HG02610 (cell line): ENCODE measurements at regions not wholly inside any gene's neighbourhood (a gene's known extent, or its start where the extent isn't known, plus 50 kb on each side); places are given as distances from the start of the nearest gene placed in this dataset.
"Not testable (repeated sequence)": the region's sequence is repeated elsewhere in the genome, so short reads cannot be mapped to it uniquely, and the experiment has no call there.

Experiments used
- ATAC-seq: cut with Tn5 transposase; IDR thresholded peaks from one replicate; pipeline ENCODE4 v1.9.1; 2021; ENCODE audit warnings: mild to moderate bottlenecking, moderate library complexity; ENCODE audit not compliant: unreplicated experiment

DNA sequence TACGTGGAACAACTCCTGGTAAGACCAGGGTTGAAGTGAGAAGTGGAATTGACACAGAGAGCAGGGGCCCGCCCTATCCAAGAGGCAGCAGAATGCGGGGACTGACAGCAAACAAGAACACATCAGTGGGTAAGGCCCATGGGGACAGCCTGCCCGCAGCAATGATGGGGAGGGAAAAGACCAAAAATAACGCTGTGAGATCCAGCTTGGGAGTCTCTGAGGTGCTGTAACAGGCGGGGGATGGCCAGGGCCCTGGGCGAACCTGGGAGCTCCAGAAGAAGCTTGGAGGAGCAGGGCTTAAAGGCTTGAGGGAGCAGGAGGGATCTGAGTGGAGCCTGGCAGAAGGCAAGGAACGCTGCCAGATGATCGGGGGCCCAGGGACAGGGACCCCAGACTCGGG is 173.4 kb downstream of the TMEM200C start:
- no peak for ATAC-seq

DNA sequence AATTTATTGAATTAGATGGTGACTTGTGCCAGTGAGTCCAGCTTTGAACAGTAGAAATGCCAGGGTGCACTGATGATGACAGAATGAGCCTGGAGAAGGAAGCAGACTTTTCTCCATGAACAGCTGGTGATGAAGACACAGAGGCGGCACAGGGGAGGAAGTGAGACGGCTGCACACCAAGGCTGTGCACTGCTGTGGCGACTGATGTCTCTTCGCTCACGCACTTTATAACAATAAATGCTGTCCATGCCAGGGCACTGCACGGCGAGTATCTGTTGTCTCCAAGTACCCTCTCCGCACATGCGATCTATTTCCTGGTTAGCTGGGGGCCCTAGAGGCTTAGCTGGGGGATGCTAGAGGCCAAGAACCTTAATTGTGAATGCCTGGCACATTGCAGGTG is 175.2 kb downstream of the TMEM200C start:
- no peak for ATAC-seq

DNA sequence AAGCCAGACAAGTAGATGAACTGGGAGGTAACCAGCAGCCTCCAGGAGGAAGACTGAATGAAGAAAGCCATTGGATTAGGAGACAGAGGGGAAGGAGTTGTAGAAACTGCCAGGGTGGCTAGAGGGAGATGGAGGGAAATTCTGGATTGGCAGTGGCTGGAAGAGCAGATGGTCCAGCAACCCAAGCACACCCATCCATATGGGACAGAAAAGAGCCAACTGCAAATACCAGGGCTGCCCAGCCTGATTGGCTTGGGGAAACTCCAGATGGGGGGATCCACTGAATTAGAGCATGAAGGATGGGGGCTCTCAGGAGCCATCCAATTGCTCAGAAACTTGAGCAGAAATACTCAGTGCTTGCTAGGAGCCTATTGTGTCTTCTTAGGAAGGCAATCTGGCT is 173.5 kb upstream of the EPB41L3 start:
- ATAC-seq = no peak

DNA sequence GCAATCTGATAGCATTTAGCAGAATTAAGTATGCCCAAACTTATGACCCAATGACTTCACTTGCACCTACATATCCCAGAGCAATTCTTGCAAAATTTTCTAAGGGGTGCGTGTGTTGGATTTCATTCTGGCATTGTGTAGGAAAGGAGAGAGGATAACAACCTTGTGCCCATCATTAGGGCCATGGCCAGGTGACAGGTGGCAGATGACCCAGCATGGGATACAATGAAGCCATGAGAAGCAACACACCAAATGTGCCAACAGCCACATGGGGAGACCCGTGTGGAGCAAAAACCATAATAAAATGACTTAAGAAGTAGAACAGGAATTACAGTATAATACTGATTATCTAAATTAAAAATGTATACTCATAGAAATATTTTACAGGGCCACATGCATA is 166.9 kb upstream of the EPB41L3 start:
- ATAC-seq = no peak

DNA sequence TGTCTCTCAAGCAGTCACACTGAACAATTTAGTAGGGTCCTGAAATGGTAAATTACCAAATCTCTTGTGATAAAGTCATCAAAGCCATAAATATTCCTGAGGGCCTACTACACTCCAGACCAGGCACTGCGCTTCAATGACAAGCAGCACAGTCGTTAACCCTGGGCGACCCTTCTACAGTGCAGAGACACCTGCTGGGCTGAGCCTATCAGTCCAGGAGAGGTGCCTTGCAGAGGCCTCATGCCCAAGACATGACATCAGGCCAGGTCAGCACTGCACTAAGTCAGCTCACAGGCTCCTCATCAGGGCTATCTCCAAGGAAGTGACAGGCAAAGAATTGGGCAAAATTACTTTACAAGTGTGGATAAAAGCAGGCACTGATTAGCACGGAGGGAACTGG is 166.4 kb upstream of the EPB41L3 start:
- no peak for ATAC-seq

- ATAC-seq = no peak
Observed at GRCh38 chr18:5709476-5710095, 165.8 kb upstream of the EPB41L3 start.

DNA sequence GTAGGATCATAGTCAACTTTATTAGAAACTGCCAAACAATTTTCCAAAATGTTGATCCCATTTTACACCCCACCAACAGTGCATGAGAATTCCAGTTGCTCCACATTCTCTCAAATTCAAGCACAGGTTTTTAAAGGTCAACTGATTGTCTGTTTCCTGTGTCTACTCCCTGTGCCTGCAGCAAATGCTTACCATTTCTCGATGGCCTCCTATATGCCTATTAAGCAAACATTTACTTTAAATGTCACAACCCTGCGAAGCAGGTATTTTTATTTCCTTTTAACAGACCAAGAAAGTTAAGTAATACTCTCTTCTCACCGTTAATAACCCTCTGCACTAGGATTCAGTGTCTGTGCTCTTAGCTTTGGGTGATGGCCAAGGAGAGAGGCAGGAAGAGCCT is 163.8 kb upstream of the EPB41L3 start:
- no peak for ATAC-seq

GRCh38 chr18:5705393-5705792 is 161.6 kb upstream of the EPB41L3 start:
- ATAC-seq = no peak

DNA sequence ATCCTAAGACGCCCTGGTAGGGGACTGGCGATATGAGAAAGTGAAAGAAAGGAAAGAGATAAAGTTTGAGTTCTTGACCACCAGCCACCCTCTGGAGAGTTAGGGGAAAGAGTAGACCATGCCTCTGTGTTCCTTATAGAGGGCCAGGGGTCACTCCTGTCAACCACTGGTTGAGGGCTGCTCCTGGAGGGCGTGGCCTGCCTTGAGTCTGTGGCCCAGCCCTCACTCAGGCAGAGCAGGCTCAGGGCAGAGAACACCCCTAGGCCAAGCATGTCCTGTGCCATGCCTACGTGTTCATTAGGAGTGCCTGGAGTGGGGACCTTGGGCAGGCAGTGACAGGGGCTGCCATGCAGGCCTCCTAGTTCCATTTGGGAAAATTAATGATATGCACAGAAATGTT is 161.1 kb upstream of the EPB41L3 start:
- ATAC-seq = no peak

DNA sequence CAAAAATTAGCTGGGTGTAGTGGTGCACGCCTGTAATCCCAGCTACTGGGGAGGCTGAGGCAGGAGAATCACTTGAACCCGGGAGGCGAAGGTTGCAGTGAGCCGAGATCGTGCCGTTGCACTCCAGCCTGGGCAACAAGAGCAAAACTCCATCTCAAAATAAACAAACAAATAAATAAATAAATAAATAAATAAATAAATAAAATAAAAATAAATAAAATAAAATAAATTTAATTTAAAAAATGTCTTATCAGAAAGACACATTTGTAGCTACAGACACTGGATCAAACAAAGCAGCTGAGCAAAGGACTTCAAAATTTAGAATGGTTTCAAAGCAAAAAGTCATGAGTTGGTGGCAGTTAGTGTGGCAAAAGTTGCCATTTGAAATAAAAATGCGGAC is 158.2 kb upstream of the EPB41L3 start:
- not testable (repeated sequence) for ATAC-seq

GRCh38 chr18:5693699-5694294 is 150.0 kb upstream of the EPB41L3 start:
- no peak for ATAC-seq

- no peak for ATAC-seq
Observed at GRCh38 chr18:5678779-5679406, 135.1 kb upstream of the EPB41L3 start.

DNA sequence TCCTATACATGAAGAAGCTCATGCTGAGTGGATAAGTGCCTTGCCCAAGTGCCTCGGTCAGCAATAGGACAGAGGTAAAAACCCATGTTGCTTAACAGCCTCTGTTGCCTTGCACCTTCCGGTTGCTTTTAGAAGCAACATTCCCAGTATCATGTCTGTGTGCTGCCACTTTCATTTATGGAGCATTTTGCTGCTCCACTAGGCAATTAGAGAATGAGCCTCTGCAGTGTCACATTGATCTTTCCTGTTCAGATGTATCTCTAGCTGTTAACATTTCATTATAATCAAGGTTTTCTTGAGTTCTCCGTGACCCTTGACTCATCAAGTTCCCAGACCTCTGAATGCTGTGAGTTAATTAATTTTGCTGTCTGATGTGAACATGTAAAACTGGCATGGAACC is 134.5 kb upstream of the EPB41L3 start:
- no peak for ATAC-seq

DNA sequence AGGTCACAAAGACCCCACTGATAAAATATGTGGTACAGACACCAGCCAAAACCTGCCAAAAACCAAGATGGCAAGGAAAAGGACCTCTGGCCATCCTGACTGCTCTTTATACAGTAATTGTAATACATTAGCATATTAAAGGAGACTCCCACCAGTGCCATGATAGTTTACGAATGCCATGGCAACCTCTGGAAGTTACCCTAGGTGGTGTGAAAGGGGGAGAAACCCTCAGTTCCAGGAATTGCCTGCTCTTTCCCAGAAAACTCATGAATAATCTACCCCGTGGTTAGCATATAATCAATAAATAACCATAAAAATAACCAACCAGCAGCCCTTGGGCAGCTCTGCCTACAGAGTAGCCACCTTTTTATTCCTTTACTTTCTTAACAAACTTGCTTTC is 129.8 kb upstream of the EPB41L3 start:
- no peak for ATAC-seq

DNA sequence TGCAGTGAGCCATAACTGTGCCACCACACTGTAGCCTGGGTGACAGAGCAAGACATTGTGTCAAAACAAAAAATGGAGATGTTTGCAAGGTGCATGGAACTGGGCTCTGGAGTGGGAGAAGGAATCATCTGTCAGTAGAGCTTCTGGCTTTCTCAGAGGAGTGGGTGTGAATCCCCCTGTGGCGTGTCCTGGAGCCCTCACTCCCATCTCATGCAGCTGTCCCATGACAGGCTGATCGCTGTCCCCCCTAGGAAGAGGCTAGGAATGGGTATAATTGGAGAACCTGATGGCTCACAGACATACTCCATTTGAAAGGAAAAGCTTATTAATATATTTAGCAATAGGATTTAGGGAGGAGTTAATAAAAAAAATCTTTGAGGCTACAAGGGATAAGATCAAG is 125.8 kb upstream of the EPB41L3 start:
- ATAC-seq = no peak

DNA sequence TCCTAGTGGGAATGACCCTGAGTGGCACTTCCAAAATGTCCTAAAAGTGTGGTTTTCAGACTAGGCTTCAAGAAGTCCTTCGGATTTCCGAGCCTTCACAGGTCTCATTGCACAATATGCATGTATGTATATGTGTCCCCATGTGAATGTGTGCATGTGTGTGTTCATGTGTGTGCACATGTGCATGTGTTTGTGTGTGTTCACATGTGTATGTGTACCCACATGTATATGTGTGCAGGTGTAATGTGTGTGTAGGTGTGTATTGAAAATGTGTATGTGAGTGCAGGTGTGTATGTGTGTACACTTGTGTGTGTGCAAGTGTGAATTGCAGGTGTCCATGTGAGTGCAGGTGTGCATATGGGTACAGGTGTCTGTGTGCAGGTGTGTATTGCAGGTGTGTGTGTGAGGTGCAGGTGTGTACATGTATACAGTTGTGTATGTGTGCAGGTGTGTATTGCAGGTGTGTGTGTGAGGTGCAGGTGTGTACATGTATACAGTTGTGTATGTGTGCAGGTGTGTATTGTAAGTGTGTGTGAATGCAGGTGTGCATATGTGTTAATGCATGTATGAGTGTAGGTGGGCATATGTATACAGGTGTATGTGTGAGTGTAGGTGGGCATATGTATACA is 124.4 kb upstream of the EPB41L3 start:
- ATAC-seq = no peak

GRCh38 chr18:5667356-5667755 is 123.6 kb upstream of the EPB41L3 start:
- ATAC-seq = no peak

GRCh38 chr18:5662586-5663090 is 118.8 kb upstream of the EPB41L3 start:
- no peak for ATAC-seq

DNA sequence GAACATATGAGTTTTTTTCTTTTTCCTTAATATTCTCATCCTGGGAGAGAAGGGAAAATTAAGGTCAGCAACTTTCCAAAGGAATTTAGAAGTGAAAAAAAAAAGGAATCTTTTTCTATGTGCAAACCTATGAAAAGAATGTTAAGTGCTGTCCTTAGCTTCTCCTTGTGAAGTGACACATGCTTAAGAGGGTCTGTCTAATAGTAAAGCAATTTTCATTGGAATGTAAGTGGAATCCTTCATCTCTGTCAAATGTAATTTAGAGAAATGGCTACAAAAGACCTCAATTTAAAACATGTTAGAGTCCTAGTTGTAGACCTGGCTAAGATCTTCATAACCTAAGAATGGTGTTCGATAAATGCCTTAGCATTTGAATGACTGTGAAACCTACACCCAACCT is 117.4 kb upstream of the EPB41L3 start:
- no peak for ATAC-seq

- ATAC-seq = no peak
Observed at GRCh38 chr18:5653802-5654201, 110.0 kb upstream of the EPB41L3 start.

- ATAC-seq = no peak
Observed at GRCh38 chr18:5651736-5652135, 107.9 kb upstream of the EPB41L3 start.

GRCh38 chr18:5649439-5649838 is 105.6 kb upstream of the EPB41L3 start:
- ATAC-seq = no peak
